ENCODE measurements at regions not wholly inside any gene's neighbourhood (a gene's known extent, or its start where the extent isn't known, plus 50 kb on each side); places are given as distances from the start of the nearest gene placed in this dataset.

- Mint-ChIP-seq H3K36me3 (ENCODE audit: insufficient read depth, unreplicated experiment) (no peaks in the 10 kb centered on the region), H3K4me1 (ENCODE audit: low read depth, unreplicated experiment) (no peaks in the 10 kb centered on the region), H3K4me3 (ENCODE audit: unreplicated experiment) (no peak overlapping the region), H3K27me3 (ENCODE audit: insufficient read depth, unreplicated experiment) (peaks cover 9% of the 10 kb centered on the region), H3K9me3 (ENCODE audit: unreplicated experiment) (peaks cover 7% of the 10 kb centered on the region), H3K27ac (ENCODE audit: unreplicated experiment) (no peak overlapping the region)
- Histone ChIP-seq H3K27me3 (replicated peaks; ENCODE audit: control insufficient read depth, insufficient read depth, low read length) (no peaks in the 10 kb centered on the region), H3K36me3 (ENCODE audit: control insufficient read depth, insufficient read depth, low read length) (no peaks in the 10 kb centered on the region), H3K4me1 (no peaks in the 10 kb centered on the region), H3K4me3 (ENCODE audit: low read depth, low read length) (no peak overlapping the region), H3K9me3 (no peaks in the 10 kb centered on the region)
- POLR2A ChIA-PET, result no interaction called here
- intact Hi-C loops (cut with micrococcal nuclease; ENCODE audit: unreplicated experiment), result no loop called here
- TF ChIP-seq, protein P1, sequence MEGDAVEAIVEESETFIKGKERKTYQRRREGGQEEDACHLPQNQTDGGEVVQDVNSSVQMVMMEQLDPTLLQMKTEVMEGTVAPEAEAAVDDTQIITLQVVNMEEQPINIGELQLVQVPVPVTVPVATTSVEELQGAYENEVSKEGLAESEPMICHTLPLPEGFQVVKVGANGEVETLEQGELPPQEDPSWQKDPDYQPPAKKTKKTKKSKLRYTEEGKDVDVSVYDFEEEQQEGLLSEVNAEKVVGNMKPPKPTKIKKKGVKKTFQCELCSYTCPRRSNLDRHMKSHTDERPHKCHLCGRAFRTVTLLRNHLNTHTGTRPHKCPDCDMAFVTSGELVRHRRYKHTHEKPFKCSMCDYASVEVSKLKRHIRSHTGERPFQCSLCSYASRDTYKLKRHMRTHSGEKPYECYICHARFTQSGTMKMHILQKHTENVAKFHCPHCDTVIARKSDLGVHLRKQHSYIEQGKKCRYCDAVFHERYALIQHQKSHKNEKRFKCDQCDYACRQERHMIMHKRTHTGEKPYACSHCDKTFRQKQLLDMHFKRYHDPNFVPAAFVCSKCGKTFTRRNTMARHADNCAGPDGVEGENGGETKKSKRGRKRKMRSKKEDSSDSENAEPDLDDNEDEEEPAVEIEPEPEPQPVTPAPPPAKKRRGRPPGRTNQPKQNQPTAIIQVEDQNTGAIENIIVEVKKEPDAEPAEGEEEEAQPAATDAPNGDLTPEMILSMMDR (IDR thresholded peaks at IDR 0.05; ENCODE audit: insufficient read depth in 1 of 2, low read depth in 1 of 2, low read length in 1 of 2, severe bottlenecking in 1 of 2, unreplicated experiment in 1 of 2), result no peak
- BruUV-seq (replicated peaks), result no TSS peak
- no peak for DNase-seq
- CTCF ChIA-PET, result no interaction called here
These were observed 81.7 kb upstream of the DUSP10 start for GRCh38 chr1:221823561-221823960.

GRCh38 chr1:221823149-221823548, 81.3 kb upstream of the DUSP10 start:
- no TSS peak for BruUV-seq (replicated peaks)
- ChIA-PET POLR2A (no interaction called here), CTCF (no interaction called here)
- intact Hi-C loops (cut with micrococcal nuclease; ENCODE audit: unreplicated experiment), result no loop called here
- Histone ChIP-seq H3K9me3 (no peaks in the 10 kb centered on the region), H3K36me3 (ENCODE audit: control insufficient read depth, insufficient read depth, low read length) (no peaks in the 10 kb centered on the region), H3K4me1 (no peaks in the 10 kb centered on the region), H3K27me3 (replicated peaks; ENCODE audit: control insufficient read depth, insufficient read depth, low read length) (no peaks in the 10 kb centered on the region), H3K4me3 (ENCODE audit: low read depth, low read length) (no peak overlapping the region)
- H3K27me3 Mint-ChIP-seq (ENCODE audit: insufficient read depth, unreplicated experiment), result peaks cover 9% of the 10 kb centered on the region
- DNase-seq, result no peak
- TF ChIP-seq, protein P1 (IDR thresholded peaks at IDR 0.05; ENCODE audit: insufficient read depth in 1 of 2, low read depth in 1 of 2, low read length in 1 of 2, severe bottlenecking in 1 of 2, unreplicated experiment in 1 of 2), result no peak
- no peak overlapping the region for H3K27ac Mint-ChIP-seq (ENCODE audit: unreplicated experiment)
- H3K4me1 Mint-ChIP-seq (ENCODE audit: low read depth, unreplicated experiment), result no peaks in the 10 kb centered on the region
- peaks cover 7% of the 10 kb centered on the region for H3K9me3 Mint-ChIP-seq (ENCODE audit: unreplicated experiment)
- H3K4me3 Mint-ChIP-seq (ENCODE audit: unreplicated experiment), result no peak overlapping the region
- no peaks in the 10 kb centered on the region for H3K36me3 Mint-ChIP-seq (ENCODE audit: insufficient read depth, unreplicated experiment)

GRCh38 chr1:221822591-221822990, 80.7 kb upstream of the DUSP10 start:
- Histone ChIP-seq H3K9me3 (no peaks in the 10 kb centered on the region), H3K27me3 (replicated peaks; ENCODE audit: control insufficient read depth, insufficient read depth, low read length) (no peaks in the 10 kb centered on the region), H3K4me1 (no peaks in the 10 kb centered on the region), H3K4me3 (ENCODE audit: low read depth, low read length) (no peak overlapping the region), H3K36me3 (ENCODE audit: control insufficient read depth, insufficient read depth, low read length) (no peaks in the 10 kb centered on the region)
- peaks cover 7% of the 10 kb centered on the region for H3K9me3 Mint-ChIP-seq (ENCODE audit: unreplicated experiment)
- DNase-seq, result no peak
- ChIA-PET CTCF (no interaction called here), POLR2A (no interaction called here)
- no TSS peak for BruUV-seq (replicated peaks)
- H3K27me3 Mint-ChIP-seq (ENCODE audit: insufficient read depth, unreplicated experiment), result peaks cover 9% of the 10 kb centered on the region
- no peaks in the 10 kb centered on the region for H3K36me3 Mint-ChIP-seq (ENCODE audit: insufficient read depth, unreplicated experiment)
- H3K27ac Mint-ChIP-seq (ENCODE audit: unreplicated experiment), result no peak overlapping the region
- H3K4me1 Mint-ChIP-seq (ENCODE audit: low read depth, unreplicated experiment), result no peaks in the 10 kb centered on the region
- intact Hi-C loops (cut with micrococcal nuclease; ENCODE audit: unreplicated experiment), result no loop called here
- H3K4me3 Mint-ChIP-seq (ENCODE audit: unreplicated experiment), result no peak overlapping the region
- TF ChIP-seq, protein P1 (IDR thresholded peaks at IDR 0.05; ENCODE audit: insufficient read depth in 1 of 2, low read depth in 1 of 2, low read length in 1 of 2, severe bottlenecking in 1 of 2, unreplicated experiment in 1 of 2), result no peak

Data from Caco-2 (cell line).